Kidney tubule cell (primary cell): ENCODE measurements at regions not wholly inside any gene's neighbourhood (a gene's known extent, or its start where the extent isn't known, plus 50 kb on each side); places are given as distances from the start of the nearest gene placed in this dataset.

ENCODE experiments used
- DNase-seq: peaks from one replicate; pipeline ENCODE4 v3.0.0-alpha.2; 2018; ENCODE audit warnings: low spot score

GRCh38 chr2:12827721-12828120, 111.0 kb downstream of the TRIB2 start:
- no peak for DNase-seq

- no peak for DNase-seq
These were observed 112.2 kb downstream of the TRIB2 start for GRCh38 chr2:12828980-12829379.

GRCh38 chr2:12831016-12831415, 114.3 kb downstream of the TRIB2 start:
- no peak for DNase-seq

- DNase-seq: no peak
These were observed 117.5 kb downstream of the TRIB2 start for GRCh38 chr2:12834239-12834638.

GRCh38 chr2:12835733-12836132, 119.0 kb downstream of the TRIB2 start:
- no peak for DNase-seq

GRCh38 chr2:12839339-12839738, 122.6 kb downstream of the TRIB2 start:
- no peak for DNase-seq

- DNase-seq: no peak
These were observed 124.3 kb downstream of the TRIB2 start for GRCh38 chr2:12841021-12841420.

GRCh38 chr2:12842917-12843316, 126.2 kb downstream of the TRIB2 start:
- no peak for DNase-seq

- DNase-seq: no peak
These were observed 127.8 kb downstream of the TRIB2 start for GRCh38 chr2:12844511-12844910.

- no peak for DNase-seq
These were observed 131.2 kb downstream of the TRIB2 start for GRCh38 chr2:12847694-12848575.

GRCh38 chr2:12852135-12852534, 135.4 kb downstream of the TRIB2 start:
- DNase-seq: no peak

- DNase-seq: no peak
These were observed 137.3 kb downstream of the TRIB2 start for GRCh38 chr2:12854001-12854530.

- DNase-seq: no peak
These were observed 138.8 kb downstream of the TRIB2 start for GRCh38 chr2:12855508-12855907.

GRCh38 chr2:12856934-12857601, 140.3 kb downstream of the TRIB2 start:
- peak; percentile 87 for DNase-seq

- DNase-seq: no peak
These were observed 141.2 kb downstream of the TRIB2 start for GRCh38 chr2:12857891-12858290.

GRCh38 chr2:12858786-12859185, 142.1 kb downstream of the TRIB2 start:
- no peak for DNase-seq

GRCh38 chr2:12861344-12861930, 144.7 kb downstream of the TRIB2 start:
- peak; percentile 46 for DNase-seq

GRCh38 chr2:12862541-12862940, 145.8 kb downstream of the TRIB2 start:
- no peak for DNase-seq

- no peak for DNase-seq
These were observed 147.2 kb downstream of the TRIB2 start for GRCh38 chr2:12863937-12864336.

- DNase-seq: no peak
These were observed 151.0 kb downstream of the TRIB2 start for GRCh38 chr2:12867631-12868287.

GRCh38 chr2:12870692-12871091, 154.0 kb downstream of the TRIB2 start:
- DNase-seq: no peak

- no peak for DNase-seq
These were observed 155.1 kb downstream of the TRIB2 start for GRCh38 chr2:12871694-12872315.
